ENCODE measurements at regions not wholly inside any gene's neighbourhood (a gene's known extent, or its start where the extent isn't known, plus 50 kb on each side); places are given as distances from the start of the nearest gene placed in this dataset.
"Not testable (repeated sequence)": the region's sequence is repeated elsewhere in the genome, so short reads cannot be mapped to it uniquely, and the experiment has no call there.

DNA sequence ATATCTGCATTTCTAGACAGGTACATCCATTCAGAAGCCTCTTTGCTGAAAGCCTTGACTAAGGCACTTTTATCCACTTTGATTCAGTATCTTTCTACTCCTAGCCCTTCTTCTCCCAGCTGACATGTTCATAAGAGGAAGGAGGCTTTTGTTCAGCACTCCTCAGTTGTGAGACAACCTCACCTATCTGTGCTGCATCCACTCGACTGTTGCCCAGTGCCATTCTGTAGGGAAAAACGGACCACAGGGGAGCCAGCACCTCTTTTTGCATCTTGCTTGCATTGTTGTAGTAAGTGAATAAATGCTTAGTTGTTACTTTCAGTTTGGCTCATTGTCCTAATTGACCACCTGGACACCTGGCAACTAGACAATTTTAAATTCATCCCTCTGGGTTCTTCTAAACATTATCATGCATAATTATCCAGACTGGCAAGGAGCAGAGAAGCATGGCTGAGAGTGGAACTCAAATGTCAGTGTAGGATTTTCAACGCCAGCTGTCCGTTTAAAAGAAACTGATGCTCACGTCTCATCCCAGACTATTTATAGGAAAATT, 83.8 kb upstream of the BOD1L1 start:
- TF ChIP-seq CTCF (IDR thresholded peaks at IDR 0.05; ENCODE audit: insufficient read depth, low read depth, low read length, missing control alignments): no peak
- DNase-seq (ENCODE audit: low read depth): no peak
- no peak overlapping the region for H3K4me3 ChIP-seq (ENCODE audit: low read depth, low read length)

GRCh38 chr4:13721894-13722293, 94.4 kb upstream of the BOD1L1 start:
- no peak for DNase-seq (ENCODE audit: low read depth)
- TF ChIP-seq CTCF (IDR thresholded peaks at IDR 0.05; ENCODE audit: insufficient read depth, low read depth, low read length, missing control alignments): no peak
- H3K4me3 ChIP-seq (ENCODE audit: low read depth, low read length): no peak overlapping the region

DNA sequence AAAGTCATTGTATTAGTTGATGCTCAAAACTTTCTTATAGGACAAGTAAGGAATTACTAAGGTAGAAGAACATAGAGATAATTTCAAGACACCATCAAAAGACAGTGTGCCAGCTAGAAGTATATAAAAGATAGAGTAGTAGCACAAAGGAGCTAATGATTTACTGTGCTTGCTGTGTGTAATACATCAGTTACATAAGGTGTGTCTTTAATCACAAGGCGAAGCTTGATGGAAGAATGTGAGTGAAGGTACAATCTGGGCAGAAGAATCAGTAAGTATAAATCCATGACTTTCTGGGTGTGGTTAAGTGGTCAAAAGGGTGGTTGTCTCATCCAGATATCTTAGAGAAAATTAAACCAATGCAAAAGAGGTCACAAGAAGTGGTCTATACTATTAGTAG, 95.1 kb upstream of the BOD1L1 start:
- no peak for TF ChIP-seq CTCF (IDR thresholded peaks at IDR 0.05; ENCODE audit: insufficient read depth, low read depth, low read length, missing control alignments)
- H3K4me3 ChIP-seq (ENCODE audit: low read depth, low read length): no peak overlapping the region

GRCh38 chr4:13728761-13729160, 101.2 kb upstream of the BOD1L1 start:
- DNase-seq (ENCODE audit: low read depth): no peak
- H3K4me3 ChIP-seq (ENCODE audit: low read depth, low read length): no peak overlapping the region
- TF ChIP-seq CTCF (IDR thresholded peaks at IDR 0.05; ENCODE audit: insufficient read depth, low read depth, low read length, missing control alignments): no peak

More for the DNA sequence above, 95.1 kb upstream of the BOD1L1 start:
- DNase-seq (ENCODE audit: low read depth): no peak

GRCh38 chr4:13731019-13731418, 103.5 kb upstream of the BOD1L1 start:
- no peak overlapping the region for H3K4me3 ChIP-seq (ENCODE audit: low read depth, low read length)
- DNase-seq (ENCODE audit: low read depth): no peak
- no peak for TF ChIP-seq CTCF (IDR thresholded peaks at IDR 0.05; ENCODE audit: insufficient read depth, low read depth, low read length, missing control alignments)

- H3K4me3 ChIP-seq (ENCODE audit: low read depth, low read length): no peak overlapping the region
- DNase-seq (ENCODE audit: low read depth): no peak
- no peak for TF ChIP-seq CTCF (IDR thresholded peaks at IDR 0.05; ENCODE audit: insufficient read depth, low read depth, low read length, missing control alignments)
These were observed 106.3 kb upstream of the BOD1L1 start for GRCh38 chr4:13733817-13734216.

- TF ChIP-seq CTCF (IDR thresholded peaks at IDR 0.05; ENCODE audit: insufficient read depth, low read depth, low read length, missing control alignments): no peak
- no peak for DNase-seq (ENCODE audit: low read depth)
- H3K4me3 ChIP-seq (ENCODE audit: low read depth, low read length): no peak overlapping the region
These were observed 123.1 kb upstream of the BOD1L1 start for GRCh38 chr4:13750594-13750993.

GRCh38 chr4:13761581-13761980, 134.1 kb upstream of the BOD1L1 start:
- DNase-seq (ENCODE audit: low read depth); H3K4me3 ChIP-seq (ENCODE audit: low read depth, low read length): not testable (repeated sequence)

Data from GM12865 (cell line).